ENCODE measurements at regions not wholly inside any gene's neighbourhood (a gene's known extent, or its start where the extent isn't known, plus 50 kb on each side); places are given as distances from the start of the nearest gene placed in this dataset.

DNA sequence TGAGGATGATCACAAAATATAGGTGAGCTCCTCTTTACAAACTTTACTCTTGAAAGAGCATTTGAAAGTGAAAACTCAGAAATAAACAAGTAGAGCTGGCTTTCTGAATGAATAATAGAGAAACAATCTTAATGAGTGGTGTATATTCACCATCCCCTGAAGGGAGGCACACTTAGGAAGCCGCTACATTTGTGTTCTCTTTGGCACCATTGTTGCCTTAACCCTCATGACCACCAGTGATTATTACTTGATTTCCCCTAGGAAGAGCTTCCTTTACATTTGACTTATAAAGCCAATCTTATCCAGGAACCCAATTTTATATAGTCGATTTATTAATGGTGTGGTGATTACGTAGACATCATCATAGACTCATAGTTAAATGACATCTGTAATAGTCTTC lies 883.9 kb downstream of the TBL1XR1 start:
- H3K4me1 ChIP-seq: no peaks in the 10 kb centered on the region
- H3K36me3 ChIP-seq (ENCODE audit: insufficient read depth in 1 of 2, low read depth in 1 of 2): no peaks in the 10 kb centered on the region
- H3K27me3 ChIP-seq (ENCODE audit: insufficient read depth in 3 of 3, low read length in 2 of 3): no peaks in the 10 kb centered on the region
- H3K27ac ChIP-seq: no peak overlapping the region
- no peak overlapping the region for H3K4me3 ChIP-seq
- DNase-seq: no peak
- no peak for ATAC-seq
- TF ChIP-seq, protein P1, sequence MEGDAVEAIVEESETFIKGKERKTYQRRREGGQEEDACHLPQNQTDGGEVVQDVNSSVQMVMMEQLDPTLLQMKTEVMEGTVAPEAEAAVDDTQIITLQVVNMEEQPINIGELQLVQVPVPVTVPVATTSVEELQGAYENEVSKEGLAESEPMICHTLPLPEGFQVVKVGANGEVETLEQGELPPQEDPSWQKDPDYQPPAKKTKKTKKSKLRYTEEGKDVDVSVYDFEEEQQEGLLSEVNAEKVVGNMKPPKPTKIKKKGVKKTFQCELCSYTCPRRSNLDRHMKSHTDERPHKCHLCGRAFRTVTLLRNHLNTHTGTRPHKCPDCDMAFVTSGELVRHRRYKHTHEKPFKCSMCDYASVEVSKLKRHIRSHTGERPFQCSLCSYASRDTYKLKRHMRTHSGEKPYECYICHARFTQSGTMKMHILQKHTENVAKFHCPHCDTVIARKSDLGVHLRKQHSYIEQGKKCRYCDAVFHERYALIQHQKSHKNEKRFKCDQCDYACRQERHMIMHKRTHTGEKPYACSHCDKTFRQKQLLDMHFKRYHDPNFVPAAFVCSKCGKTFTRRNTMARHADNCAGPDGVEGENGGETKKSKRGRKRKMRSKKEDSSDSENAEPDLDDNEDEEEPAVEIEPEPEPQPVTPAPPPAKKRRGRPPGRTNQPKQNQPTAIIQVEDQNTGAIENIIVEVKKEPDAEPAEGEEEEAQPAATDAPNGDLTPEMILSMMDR (IDR thresholded peaks at IDR 0.05): no peak
- 61 to 93% (median 76%) methylated on average over 3 of the region's 3 CpGs for WGBS, 3 donors
- no peaks in the 10 kb centered on the region for H3K9me3 ChIP-seq
- intact Hi-C loops (cut with DNase I): no loop called here

DNA sequence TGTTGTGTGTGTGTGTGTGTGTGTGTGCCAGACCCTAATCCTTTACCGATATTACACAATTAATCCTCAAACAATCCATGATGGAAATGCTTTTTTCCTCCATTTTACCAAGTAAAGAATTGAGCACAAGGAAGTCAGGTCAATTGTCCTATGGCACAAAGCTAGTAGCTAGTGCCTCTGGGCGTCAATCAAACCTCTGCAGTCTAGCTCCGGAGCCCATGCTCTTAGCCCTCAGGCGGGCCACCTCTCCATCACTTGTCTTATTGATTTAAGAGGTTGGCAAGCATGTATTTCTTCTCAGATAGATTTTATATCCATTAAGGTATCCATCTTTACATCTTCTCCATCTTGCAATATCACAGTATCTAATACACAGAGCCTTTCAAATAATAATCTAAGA lies 886.6 kb downstream of the TBL1XR1 start:
- Histone ChIP-seq H3K9me3 (no peaks in the 10 kb centered on the region), H3K36me3 (ENCODE audit: insufficient read depth in 1 of 2, low read depth in 1 of 2) (no peaks in the 10 kb centered on the region), H3K27ac (no peak overlapping the region), H3K27me3 (ENCODE audit: insufficient read depth in 3 of 3, low read length in 2 of 3) (no peaks in the 10 kb centered on the region), H3K4me1 (no peaks in the 10 kb centered on the region), H3K4me3 (no peak overlapping the region)
- intact Hi-C loops (cut with DNase I): no loop called here
- no peak for ATAC-seq
- WGBS, 3 donors: 86 to 94% (median 94%) methylated on average over 4 of the region's 4 CpGs
- DNase-seq: no peak
- TF ChIP-seq, protein P1 (IDR thresholded peaks at IDR 0.05): no peak

DNA sequence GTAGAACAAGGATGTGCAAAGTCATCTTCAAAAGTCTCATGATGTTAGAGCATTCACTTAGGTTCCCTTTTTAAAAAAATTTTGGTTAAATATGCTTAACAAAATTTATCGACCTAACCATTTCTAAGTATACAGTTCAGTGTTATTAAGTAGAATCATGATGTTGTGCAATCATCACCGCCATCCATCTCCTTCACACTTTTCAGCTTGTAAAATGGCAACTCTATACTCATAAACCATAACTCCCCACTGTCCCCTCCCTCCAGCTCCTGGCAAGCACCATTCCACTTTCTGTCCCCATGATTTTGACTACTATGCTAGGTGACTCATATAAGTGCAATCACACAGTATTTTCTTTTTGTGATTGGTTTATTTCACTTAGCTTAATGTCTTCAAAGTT lies 895.0 kb downstream of the TBL1XR1 start:
- 90 to 97% (median 92%) methylated on average over 2 of the region's 2 CpGs for WGBS, 3 donors
- Histone ChIP-seq H3K4me1 (no peaks in the 10 kb centered on the region), H3K27me3 (ENCODE audit: insufficient read depth in 3 of 3, low read length in 2 of 3) (no peaks in the 10 kb centered on the region), H3K4me3 (no peak overlapping the region), H3K9me3 (no peaks in the 10 kb centered on the region), H3K27ac (no peak overlapping the region), H3K36me3 (ENCODE audit: insufficient read depth in 1 of 2, low read depth in 1 of 2) (no peaks in the 10 kb centered on the region)
- TF ChIP-seq, protein P1 (IDR thresholded peaks at IDR 0.05): no peak
- DNase-seq: no peak
- no peak for ATAC-seq
- intact Hi-C loops (cut with DNase I): no loop called here

DNA sequence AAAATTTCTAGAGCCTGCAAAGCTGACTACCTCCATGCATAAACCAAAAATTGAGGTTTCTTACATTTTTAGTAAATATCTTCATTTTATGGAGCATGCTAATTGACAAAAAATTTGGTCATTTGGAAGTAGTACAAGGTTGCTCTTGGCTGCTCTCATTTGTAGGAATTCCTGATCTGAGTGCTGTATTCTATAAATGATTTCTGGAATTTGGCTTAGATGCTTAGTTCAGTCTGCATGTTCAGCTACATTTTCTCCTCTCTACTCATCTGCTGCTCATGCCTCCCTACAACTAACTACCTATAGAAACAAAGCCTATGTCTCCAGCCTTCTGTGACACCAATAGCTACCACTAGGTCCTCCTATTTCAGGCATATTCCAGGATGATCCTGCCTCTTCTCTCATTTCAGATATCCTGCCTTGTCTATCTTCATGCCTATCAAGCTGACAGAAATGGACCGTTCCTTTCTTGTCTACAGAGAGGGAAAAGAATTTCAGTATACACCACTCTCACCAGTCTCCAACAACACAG lies 901.1 kb downstream of the TBL1XR1 start:
- 30 to 42% (median 38%) methylated on average over 1 of the region's 1 CpG for WGBS, 3 donors
- no peak for ATAC-seq
- Histone ChIP-seq H3K4me1 (no peaks in the 10 kb centered on the region), H3K36me3 (ENCODE audit: insufficient read depth in 1 of 2, low read depth in 1 of 2) (no peaks in the 10 kb centered on the region), H3K27me3 (ENCODE audit: insufficient read depth in 3 of 3, low read length in 2 of 3) (no peaks in the 10 kb centered on the region), H3K9me3 (no peaks in the 10 kb centered on the region), H3K27ac (no peak overlapping the region), H3K4me3 (no peak overlapping the region)
- TF ChIP-seq, protein P1 (IDR thresholded peaks at IDR 0.05): no peak
- intact Hi-C loops (cut with DNase I): no loop called here
- no peak for DNase-seq

DNA sequence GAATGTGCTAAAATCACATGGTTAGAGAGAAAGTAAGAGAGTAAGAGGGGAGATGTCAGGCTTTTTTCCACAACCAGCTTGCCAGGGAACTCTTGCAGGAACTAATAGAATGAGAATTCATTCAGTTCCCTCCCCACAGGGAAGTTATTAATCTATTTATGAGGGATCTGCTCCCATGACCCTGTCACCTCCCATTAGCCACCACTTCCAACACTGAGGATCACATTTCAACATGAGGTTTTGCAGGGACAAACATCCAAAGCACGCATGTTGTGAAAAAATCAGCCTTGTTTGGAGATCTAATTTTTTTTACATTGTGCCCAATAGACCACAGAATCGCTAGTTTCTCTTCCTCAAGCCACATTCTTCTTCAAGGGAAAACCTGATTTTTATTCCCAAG lies 904.0 kb downstream of the TBL1XR1 start:
- intact Hi-C loops (cut with DNase I): no loop called here
- no peaks in the 10 kb centered on the region for H3K27me3 ChIP-seq (ENCODE audit: insufficient read depth in 3 of 3, low read length in 2 of 3)
- H3K9me3 ChIP-seq: no peaks in the 10 kb centered on the region
- H3K27ac ChIP-seq: no peak overlapping the region
- 25 to 47% (median 44%) methylated on average over 2 of the region's 2 CpGs for WGBS, 3 donors
- no peak overlapping the region for H3K4me3 ChIP-seq
- ATAC-seq (no peak), DNase-seq (no peak)
- no peaks in the 10 kb centered on the region for H3K4me1 ChIP-seq
- no peaks in the 10 kb centered on the region for H3K36me3 ChIP-seq (ENCODE audit: insufficient read depth in 1 of 2, low read depth in 1 of 2)
- TF ChIP-seq, protein P1 (IDR thresholded peaks at IDR 0.05): no peak

Data from psoas muscle (tissue), 7 donors.